ENCODE measurements at regions not wholly inside any gene's neighbourhood (a gene's known extent, or its start where the extent isn't known, plus 50 kb on each side); places are given as distances from the start of the nearest gene placed in this dataset.
A peak's percentile ranks its signal among the peaks of the same experiment; 100 is the strongest.

DNA sequence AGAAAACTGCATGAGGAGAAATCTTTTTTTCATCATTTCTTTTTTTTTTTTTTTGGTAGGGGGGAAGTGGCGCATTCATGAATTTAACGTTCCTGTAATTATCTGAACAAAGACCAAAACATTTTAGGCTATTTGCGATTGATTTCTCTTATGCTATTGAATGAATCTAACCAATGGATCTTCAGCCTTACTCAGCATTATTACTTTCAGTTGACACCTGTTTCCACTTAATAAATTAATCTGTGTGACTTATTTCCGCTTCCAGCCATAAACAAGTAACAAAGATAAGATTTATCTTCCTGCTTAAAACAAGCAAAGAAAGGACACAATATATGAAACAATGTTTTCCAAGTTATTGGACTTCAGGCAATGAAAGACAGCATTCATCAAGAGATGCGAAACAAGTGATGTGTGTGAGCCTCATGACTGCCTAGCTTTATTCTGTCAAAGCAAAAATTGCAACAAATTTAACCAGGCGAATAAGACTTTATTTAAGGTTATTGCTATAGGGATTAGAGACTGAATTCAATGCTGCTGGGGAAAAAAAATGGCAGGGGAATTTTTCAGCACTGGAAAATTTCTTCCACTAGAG, 1026.9 kb downstream of the LRFN5 start:
- H3K9me3 ChIP-seq (ENCODE audit: control extremely low read depth in 1 of 5, control insufficient read depth in 4 of 5, insufficient read depth in 2 of 5, low read depth in 1 of 5, low read length in 4 of 5): peaks cover 0 to 1% (median 0%) of the 10 kb centered on the region in 5 experiments
- ChIA-PET POLR2A (no interaction called here), CTCF (no interaction called here)
- 82% methylated on average over 3 of the region's 6 CpGs for WGBS (ENCODE audit: insufficient coverage)
- H3K4me1 ChIP-seq (ENCODE audit: control extremely low read depth in 1 of 4, control insufficient read depth in 4 of 4, insufficient read depth in 4 of 4, low read length in 3 of 4): peaks cover 0 to 8% (median 3%) of the 10 kb centered on the region in 4 experiments
- no peak for DNase-seq
- no peaks in the 10 kb centered on the region for H3K36me3 ChIP-seq (ENCODE audit: control insufficient read depth in 4 of 4, insufficient read depth in 4 of 4, low read length in 3 of 4)
- H3K27me3 ChIP-seq (replicated peaks in 2 of 5; ENCODE audit: control insufficient read depth in 4 of 5, insufficient read depth in 5 of 5, low read length in 4 of 5): no peaks in the 10 kb centered on the region
- no peak overlapping the region for H3K27ac ChIP-seq (ENCODE audit: insufficient read depth in 1 of 2, low read depth in 1 of 2, low read length in 2 of 2, poor library complexity in 1 of 2, severe bottlenecking in 2 of 2)
- H3K4me3 ChIP-seq (ENCODE audit: control insufficient read depth in 1 of 7, extremely low read depth in 1 of 7, insufficient read depth in 4 of 7, low read depth in 2 of 7, low read length in 6 of 7): no peak overlapping the region

DNA sequence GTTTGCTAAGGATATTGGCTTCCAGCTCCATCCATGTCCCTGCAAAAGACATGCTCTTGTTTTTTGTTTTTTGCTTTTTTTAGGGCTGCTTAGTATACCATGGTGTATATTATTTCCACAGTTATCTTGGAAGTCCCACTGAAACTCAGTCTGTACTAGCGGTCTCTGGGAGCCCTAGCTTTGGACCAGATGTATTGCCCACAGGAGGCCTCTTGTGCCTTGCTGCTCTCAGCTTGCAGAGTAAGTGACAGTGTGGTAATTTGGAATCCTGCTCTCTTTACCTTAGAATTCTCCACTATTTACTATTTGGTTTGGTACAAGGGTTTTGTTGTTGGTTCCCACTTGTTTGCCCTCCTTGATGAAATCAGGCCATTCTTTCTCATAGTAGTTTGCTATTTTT, 1022.9 kb downstream of the LRFN5 start:
- H3K9me3 ChIP-seq (ENCODE audit: control extremely low read depth in 1 of 5, control insufficient read depth in 4 of 5, insufficient read depth in 2 of 5, low read depth in 1 of 5, low read length in 4 of 5): peaks cover 0 to 1% (median 0%) of the 10 kb centered on the region in 5 experiments
- H3K36me3 ChIP-seq (ENCODE audit: control insufficient read depth in 4 of 4, insufficient read depth in 4 of 4, low read length in 3 of 4): no peaks in the 10 kb centered on the region
- CTCF ChIA-PET: no interaction called here
- H3K4me1 ChIP-seq (ENCODE audit: control extremely low read depth in 1 of 4, control insufficient read depth in 4 of 4, insufficient read depth in 4 of 4, low read length in 3 of 4): peaks cover 0 to 14% (median 4%) of the 10 kb centered on the region in 4 experiments
- POLR2A ChIA-PET: no interaction called here
- H3K27ac ChIP-seq (ENCODE audit: insufficient read depth in 1 of 2, low read depth in 1 of 2, low read length in 2 of 2, poor library complexity in 1 of 2, severe bottlenecking in 2 of 2): no peak overlapping the region
- H3K27me3 ChIP-seq (replicated peaks in 2 of 5; ENCODE audit: control insufficient read depth in 4 of 5, insufficient read depth in 5 of 5, low read length in 4 of 5): no peaks in the 10 kb centered on the region
- no peak for DNase-seq
- WGBS (ENCODE audit: insufficient coverage): 100% methylated on average over 1 of the region's 1 CpG
- no peak overlapping the region for H3K4me3 ChIP-seq (ENCODE audit: control insufficient read depth in 1 of 7, extremely low read depth in 1 of 7, insufficient read depth in 4 of 7, low read depth in 2 of 7, low read length in 6 of 7)

DNA sequence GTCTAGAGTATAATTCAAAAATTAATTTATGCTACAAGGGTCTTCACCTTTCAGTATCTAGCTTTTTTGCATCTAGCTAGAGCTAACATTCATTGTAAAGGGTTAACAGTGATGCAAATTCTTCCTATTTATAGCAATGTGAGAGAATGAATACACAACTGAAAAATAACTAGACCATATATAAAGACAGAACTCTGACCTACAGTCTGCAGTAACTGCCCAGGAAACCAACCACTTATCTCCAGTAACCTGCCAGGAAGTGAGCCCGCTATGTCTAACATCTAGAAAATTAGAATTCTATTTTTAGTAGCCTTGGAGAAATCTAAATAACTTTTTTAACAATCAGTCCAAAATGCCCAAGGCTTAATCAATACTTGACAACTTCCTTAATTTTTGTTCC, 1021.9 kb downstream of the LRFN5 start:
- DNase-seq: peak; percentile 1 to 63 (median 41)
- Histone ChIP-seq H3K27ac (ENCODE audit: insufficient read depth in 1 of 2, low read depth in 1 of 2, low read length in 2 of 2, poor library complexity in 1 of 2, severe bottlenecking in 2 of 2) (peak overlapping the region in 1 of 2 experiments; percentile 52), H3K27me3 (replicated peaks in 2 of 5; ENCODE audit: control insufficient read depth in 4 of 5, insufficient read depth in 5 of 5, low read length in 4 of 5) (no peaks in the 10 kb centered on the region), H3K4me1 (ENCODE audit: control extremely low read depth in 1 of 4, control insufficient read depth in 4 of 4, insufficient read depth in 4 of 4, low read length in 3 of 4) (peaks cover 0 to 14% (median 4%) of the 10 kb centered on the region in 4 experiments), H3K36me3 (ENCODE audit: control insufficient read depth in 4 of 4, insufficient read depth in 4 of 4, low read length in 3 of 4) (no peaks in the 10 kb centered on the region), H3K9me3 (ENCODE audit: control extremely low read depth in 1 of 5, control insufficient read depth in 4 of 5, insufficient read depth in 2 of 5, low read depth in 1 of 5, low read length in 4 of 5) (peaks cover 0 to 1% (median 0%) of the 10 kb centered on the region in 5 experiments), H3K4me3 (ENCODE audit: control insufficient read depth in 1 of 7, extremely low read depth in 1 of 7, insufficient read depth in 4 of 7, low read depth in 2 of 7, low read length in 6 of 7) (peak overlapping the region in 1 of 7 experiments; percentile 28)
- CTCF ChIA-PET: no interaction called here
- POLR2A ChIA-PET: no interaction called here
- WGBS (ENCODE audit: insufficient coverage): 0% methylated on average over 1 of the region's 1 CpG

DNA sequence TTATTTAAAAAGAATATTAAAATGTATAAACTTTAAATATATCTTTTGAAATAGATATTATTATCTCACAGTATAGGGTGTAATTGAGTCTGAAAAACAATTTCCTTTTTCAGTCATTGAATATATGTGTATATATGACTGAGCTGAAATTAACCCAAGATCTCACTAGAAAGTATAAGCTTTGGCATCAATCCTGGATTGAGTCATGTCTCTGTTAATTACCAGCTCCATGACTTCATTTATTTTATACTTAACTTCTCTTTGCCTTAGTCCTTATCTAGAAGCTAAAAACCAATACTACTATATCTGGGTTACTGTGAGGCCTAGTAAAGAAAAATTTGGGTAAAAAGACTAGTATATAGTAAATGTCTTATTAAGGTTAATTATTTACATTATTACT, 1020.3 kb downstream of the LRFN5 start:
- no peak for DNase-seq
- H3K4me3 ChIP-seq (ENCODE audit: control insufficient read depth in 1 of 7, extremely low read depth in 1 of 7, insufficient read depth in 4 of 7, low read depth in 2 of 7, low read length in 6 of 7): no peak overlapping the region
- CTCF ChIA-PET: interaction anchor here (1.8 kb wide), 1 partner anchor 9 kb away, joined by 3 read pairs; no protein-coding TSS in a partner anchor
- POLR2A ChIA-PET: no interaction called here
- peaks cover 0 to 1% (median 0%) of the 10 kb centered on the region in 5 experiments for H3K9me3 ChIP-seq (ENCODE audit: control extremely low read depth in 1 of 5, control insufficient read depth in 4 of 5, insufficient read depth in 2 of 5, low read depth in 1 of 5, low read length in 4 of 5)
- H3K27ac ChIP-seq (ENCODE audit: insufficient read depth in 1 of 2, low read depth in 1 of 2, low read length in 2 of 2, poor library complexity in 1 of 2, severe bottlenecking in 2 of 2): no peak overlapping the region
- peaks cover 0 to 14% (median 4%) of the 10 kb centered on the region in 4 experiments for H3K4me1 ChIP-seq (ENCODE audit: control extremely low read depth in 1 of 4, control insufficient read depth in 4 of 4, insufficient read depth in 4 of 4, low read length in 3 of 4)
- no peaks in the 10 kb centered on the region for H3K27me3 ChIP-seq (replicated peaks in 2 of 5; ENCODE audit: control insufficient read depth in 4 of 5, insufficient read depth in 5 of 5, low read length in 4 of 5)
- H3K36me3 ChIP-seq (ENCODE audit: control insufficient read depth in 4 of 4, insufficient read depth in 4 of 4, low read length in 3 of 4): no peaks in the 10 kb centered on the region

DNA sequence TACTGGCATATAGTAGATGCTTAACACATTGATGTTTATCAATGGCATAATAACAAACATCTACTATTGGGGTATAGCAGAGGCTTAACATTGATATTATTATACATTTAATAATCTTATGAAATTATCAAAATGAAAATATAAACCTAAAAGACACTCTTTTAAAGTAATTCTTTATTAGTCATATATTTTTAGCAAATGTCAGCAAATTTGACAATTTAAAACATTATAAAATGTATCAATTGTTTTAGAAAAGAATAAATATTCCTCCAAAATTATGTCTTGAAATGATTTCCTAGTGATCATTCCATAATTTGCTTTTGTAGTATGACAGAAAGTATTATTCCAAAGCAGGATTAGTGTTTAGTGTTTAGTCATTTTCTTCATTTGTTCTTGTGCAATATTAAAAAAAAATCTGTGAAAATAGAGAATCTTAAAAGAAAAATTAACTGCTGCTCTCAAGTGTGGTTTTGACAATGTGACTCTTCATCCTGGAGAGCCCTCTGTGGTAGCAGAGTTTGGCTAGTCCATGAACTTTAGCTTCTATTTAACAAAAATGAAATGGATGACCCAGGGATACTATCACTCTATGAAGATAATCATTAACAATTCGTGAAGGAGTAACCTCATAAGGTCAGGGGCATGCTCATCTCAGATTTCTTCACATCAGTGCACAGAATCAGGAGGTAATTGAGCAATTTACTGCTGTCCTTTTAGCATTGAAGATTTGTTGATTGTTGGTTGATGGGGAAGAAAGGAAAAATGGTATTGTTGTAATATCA, 1018.5 kb downstream of the LRFN5 start:
- Histone ChIP-seq H3K27ac (ENCODE audit: insufficient read depth in 1 of 2, low read depth in 1 of 2, low read length in 2 of 2, poor library complexity in 1 of 2, severe bottlenecking in 2 of 2) (no peak overlapping the region), H3K27me3 (replicated peaks in 2 of 5; ENCODE audit: control insufficient read depth in 4 of 5, insufficient read depth in 5 of 5, low read length in 4 of 5) (no peaks in the 10 kb centered on the region), H3K36me3 (ENCODE audit: control insufficient read depth in 4 of 4, insufficient read depth in 4 of 4, low read length in 3 of 4) (no peaks in the 10 kb centered on the region), H3K4me1 (ENCODE audit: control extremely low read depth in 1 of 4, control insufficient read depth in 4 of 4, insufficient read depth in 4 of 4, low read length in 3 of 4) (peaks cover 0 to 14% (median 4%) of the 10 kb centered on the region in 4 experiments), H3K4me3 (ENCODE audit: control insufficient read depth in 1 of 7, extremely low read depth in 1 of 7, insufficient read depth in 4 of 7, low read depth in 2 of 7, low read length in 6 of 7) (no peak overlapping the region), H3K9me3 (ENCODE audit: control extremely low read depth in 1 of 5, control insufficient read depth in 4 of 5, insufficient read depth in 2 of 5, low read depth in 1 of 5, low read length in 4 of 5) (no peaks in the 10 kb centered on the region)
- ChIA-PET POLR2A (interaction anchor here (0.6 kb wide), 1 partner anchor 16 kb away, joined by 3 read pairs; no protein-coding TSS in a partner anchor), CTCF (no interaction called here)
- no peak for DNase-seq
- WGBS (ENCODE audit: insufficient coverage): 100% methylated on average over 1 of the region's 1 CpG

DNA sequence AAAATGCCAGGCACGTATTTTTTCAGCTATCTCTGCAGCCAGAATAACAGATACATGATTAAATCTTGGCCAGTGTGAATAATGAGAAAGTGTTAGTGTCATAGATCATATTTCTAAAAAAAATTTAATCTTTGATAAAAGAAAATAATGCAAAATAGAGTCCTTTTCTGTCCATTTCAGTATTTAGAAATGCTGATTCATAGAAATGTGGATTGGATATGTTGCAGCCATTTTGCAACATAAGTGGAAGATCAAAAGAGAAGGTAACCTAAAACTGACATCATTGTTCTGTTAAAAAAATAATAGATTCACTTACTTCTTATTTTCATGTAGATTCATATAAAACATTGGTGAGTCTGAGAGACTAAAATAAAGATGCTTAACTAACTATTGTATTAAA, 1010.3 kb downstream of the LRFN5 start:
- POLR2A ChIA-PET: no interaction called here
- H3K36me3 ChIP-seq (ENCODE audit: control insufficient read depth in 4 of 4, insufficient read depth in 4 of 4, low read length in 3 of 4): no peaks in the 10 kb centered on the region
- H3K4me1 ChIP-seq (ENCODE audit: control extremely low read depth in 1 of 4, control insufficient read depth in 4 of 4, insufficient read depth in 4 of 4, low read length in 3 of 4): no peaks in the 10 kb centered on the region
- WGBS (ENCODE audit: insufficient coverage): no CpG with 5 or more reads among the region's 1 CpG
- H3K27me3 ChIP-seq (replicated peaks in 2 of 5; ENCODE audit: control insufficient read depth in 4 of 5, insufficient read depth in 5 of 5, low read length in 4 of 5): no peaks in the 10 kb centered on the region
- DNase-seq: no peak
- no peaks in the 10 kb centered on the region for H3K9me3 ChIP-seq (ENCODE audit: control extremely low read depth in 1 of 5, control insufficient read depth in 4 of 5, insufficient read depth in 2 of 5, low read depth in 1 of 5, low read length in 4 of 5)
- CTCF ChIA-PET: no interaction called here
- no peak overlapping the region for H3K27ac ChIP-seq (ENCODE audit: insufficient read depth in 1 of 2, low read depth in 1 of 2, low read length in 2 of 2, poor library complexity in 1 of 2, severe bottlenecking in 2 of 2)
- no peak overlapping the region for H3K4me3 ChIP-seq (ENCODE audit: control insufficient read depth in 1 of 7, extremely low read depth in 1 of 7, insufficient read depth in 4 of 7, low read depth in 2 of 7, low read length in 6 of 7)

DNA sequence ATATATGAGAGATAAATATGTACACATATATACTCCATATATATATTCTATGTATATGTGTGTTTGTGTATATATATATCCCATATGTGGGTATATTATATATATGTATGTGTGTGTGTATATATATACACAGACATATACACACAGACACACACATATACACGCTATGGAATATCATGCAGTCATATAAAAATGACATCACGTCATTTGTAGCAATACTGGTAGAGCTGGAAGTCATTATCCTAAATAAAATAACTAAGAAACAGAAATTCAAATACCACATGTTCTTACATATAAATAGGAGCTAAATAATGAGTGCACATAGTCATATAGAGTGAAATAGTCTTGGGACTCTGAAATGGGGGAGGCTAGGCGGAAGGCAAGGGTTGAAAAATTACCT, 1000.2 kb downstream of the LRFN5 start:
- no peak for DNase-seq
- ChIA-PET POLR2A (interaction anchor here (0.7 kb wide), 1 partner anchor 790 kb away, joined by 3 read pairs; no protein-coding TSS in a partner anchor), CTCF (no interaction called here)
- Histone ChIP-seq H3K27me3 (replicated peaks in 2 of 5; ENCODE audit: control insufficient read depth in 4 of 5, insufficient read depth in 5 of 5, low read length in 4 of 5) (no peaks in the 10 kb centered on the region), H3K36me3 (ENCODE audit: control insufficient read depth in 4 of 4, insufficient read depth in 4 of 4, low read length in 3 of 4) (no peaks in the 10 kb centered on the region), H3K27ac (ENCODE audit: insufficient read depth in 1 of 2, low read depth in 1 of 2, low read length in 2 of 2, poor library complexity in 1 of 2, severe bottlenecking in 2 of 2) (no peak overlapping the region), H3K4me3 (ENCODE audit: control insufficient read depth in 1 of 7, extremely low read depth in 1 of 7, insufficient read depth in 4 of 7, low read depth in 2 of 7, low read length in 6 of 7) (no peak overlapping the region), H3K9me3 (ENCODE audit: control extremely low read depth in 1 of 5, control insufficient read depth in 4 of 5, insufficient read depth in 2 of 5, low read depth in 1 of 5, low read length in 4 of 5) (no peaks in the 10 kb centered on the region), H3K4me1 (ENCODE audit: control extremely low read depth in 1 of 4, control insufficient read depth in 4 of 4, insufficient read depth in 4 of 4, low read length in 3 of 4) (no peaks in the 10 kb centered on the region)
- WGBS (ENCODE audit: insufficient coverage): no CpG with 5 or more reads among the region's 3 CpGs

Measured in common myeloid progenitor, CD34-positive (primary cell).